Lung (tissue), 11 donors: ENCODE measurements at regions not wholly inside any gene's neighbourhood (a gene's known extent, or its start where the extent isn't known, plus 50 kb on each side); places are given as distances from the start of the nearest gene placed in this dataset.
"Not testable (repeated sequence)": the region's sequence is repeated elsewhere in the genome, so short reads cannot be mapped to it uniquely, and the experiment has no call there.

ENCODE experiments used
- ATAC-seq: fragments of 200-7000 bp; cut with Tn5 transposase; one replicate; pipeline ENCODE4 v1.9.1; 2020; ENCODE audit warnings: moderate number of reproducible peaks; ENCODE audit not compliant: insufficient read depth, low FRiP score
- DNase-seq, 3 donors: peaks; one replicate each; pipeline ENCODE4 v3.0.0-alpha.2; 2013 to 2017
- H3K27ac ChIP-seq, 2 donors: one replicate each; pipeline ENCODE4 v1.5.1; 2013; ENCODE audit warnings: mild to moderate bottlenecking in 2 of 2, moderate library complexity in 2 of 2, control low read depth in 1 of 2, inconsistent platforms in 1 of 2, low read depth in 1 of 2, low read length in 1 of 2
- H3K27me3 ChIP-seq, 3 donors: one replicate each; pipeline ENCODE4 v1.5.1; 2013; ENCODE audit warnings: low read length in 2 of 3; ENCODE audit not compliant: control insufficient read depth in 3 of 3, insufficient read depth in 3 of 3
- H3K36me3 ChIP-seq, 4 donors: one replicate each; pipeline ENCODE4 v1.5.1; 2013; ENCODE audit warnings: low read length in 4 of 4, mild to moderate bottlenecking in 1 of 4, moderate library complexity in 1 of 4; ENCODE audit not compliant: control insufficient read depth in 4 of 4, insufficient read depth in 4 of 4
- H3K4me1 ChIP-seq, 5 donors: one replicate each; pipeline ENCODE4 v1.5.1; 2013; ENCODE audit warnings: low read length in 5 of 5, mild to moderate bottlenecking in 2 of 5, moderate library complexity in 1 of 5; ENCODE audit not compliant: control insufficient read depth in 5 of 5, insufficient read depth in 5 of 5
- H3K4me3 ChIP-seq: one replicate; pipeline ENCODE4 v1.5.1; 2013; ENCODE audit warnings: mild to moderate bottlenecking, control low read depth, moderate library complexity
- H3K9ac ChIP-seq, 2 donors: one replicate each; pipeline ENCODE4 v1.5.1; 2013; ENCODE audit warnings: low read length in 2 of 2, control low read depth in 1 of 2; ENCODE audit not compliant: insufficient read depth in 1 of 2
- H3K9me3 ChIP-seq, 4 donors: one replicate each; pipeline ENCODE4 v1.5.1; 2013; ENCODE audit warnings: low read length in 3 of 4, mild to moderate bottlenecking in 1 of 4, moderate library complexity in 1 of 4; ENCODE audit not compliant: control insufficient read depth in 4 of 4, insufficient read depth in 3 of 4
- CTCF ChIP-seq: IDR thresholded peaks from 2 replicates; pipeline ENCODE4 v1.5.1; 2012; ENCODE audit warnings: mild to moderate bottlenecking; ENCODE audit errors: control extremely low read depth, extremely low read depth
- WGBS, 2 donors: extraction: QIAGEN DNeasy Blood & Tissue Kit; methylation state at CpG; one replicate each; pipeline ENCODE4 v1.1.7; 2013; 5-methylcytosine and 5-hydroxymethylcytosine counted together
- donor health status: control.
- donor health status: control.
- donor health status: Bipolar disorder and iron deficiency.
- donor health status: healthy.
- donor health status: DM: yes; HTN: yes; CAD: no.

- Histone ChIP-seq H3K9me3 (no peaks in the 10 kb centered on the region), H3K27me3 (no peaks in the 10 kb centered on the region), H3K4me3 (no peak overlapping the region), H3K4me1 (peaks cover 0 to 18% (median 2%) of the 10 kb centered on the region in 5 donors), H3K9ac (no peak overlapping the region), H3K36me3 (peaks cover 0 to 2% (median under 1%) of the 10 kb centered on the region in 4 donors), H3K27ac (no peak overlapping the region)
- TF ChIP-seq CTCF = no peak
- no peak for DNase-seq
- WGBS, 2 donors = 34 to 35% methylated on average over 3 of the region's 3 CpGs
- no peak for ATAC-seq
Observed at GRCh38 chr1:65026235-65026634, 59.9 kb upstream of the JAK1 start.

- DNase-seq = peak in 2 of 3 donors; percentile 24 to 40
- no peak overlapping the region for H3K4me3 ChIP-seq
- H3K4me1 ChIP-seq = peaks cover 0 to 13% (median 0%) of the 10 kb centered on the region in 5 donors
- H3K27ac ChIP-seq = peak overlapping the region in 1 of 2 donors; percentile 57
- no peaks in the 10 kb centered on the region for H3K27me3 ChIP-seq
- H3K9ac ChIP-seq = no peak overlapping the region
- H3K36me3 ChIP-seq = peaks cover 0 to 2% (median under 1%) of the 10 kb centered on the region in 4 donors
- 33 to 43% methylated on average over 5 of the region's 5 CpGs for WGBS, 2 donors
- no peaks in the 10 kb centered on the region for H3K9me3 ChIP-seq
- no peak for TF ChIP-seq CTCF
- no peak for ATAC-seq
Observed at GRCh38 chr1:65027666-65028358, 61.5 kb upstream of the JAK1 start.

- H3K9me3 ChIP-seq, H3K27ac ChIP-seq, H3K9ac ChIP-seq, H3K27me3 ChIP-seq, H3K4me3 ChIP-seq, H3K36me3 ChIP-seq, DNase-seq, ATAC-seq: not testable (repeated sequence)
- WGBS, 2 donors = 95 to 96% methylated on average over 3 of the region's 3 CpGs
- H3K4me1 ChIP-seq = peaks cover 0 to 13% (median 0%) of the 10 kb centered on the region in 5 donors
Observed at GRCh38 chr1:65029434-65029833, 63.1 kb upstream of the JAK1 start.

- 90 to 95% methylated on average over 5 of the region's 5 CpGs for WGBS, 2 donors
- not testable (repeated sequence) for H3K9ac ChIP-seq, H3K27ac ChIP-seq, H3K9me3 ChIP-seq, H3K4me3 ChIP-seq, ATAC-seq, H3K27me3 ChIP-seq, H3K4me1 ChIP-seq, H3K36me3 ChIP-seq, DNase-seq
Observed at GRCh38 chr1:65034879-65035278, 68.5 kb upstream of the JAK1 start.
